Mononuclear cell (primary cell): ENCODE measurements at regions not wholly inside any gene's neighbourhood (a gene's known extent, or its start where the extent isn't known, plus 50 kb on each side); places are given as distances from the start of the nearest gene placed in this dataset.

Source experiments
- H3K27me3 ChIP-seq: 2 replicates; pipeline ENCODE4 v1.6.0; 2011; ENCODE audit warnings: low read length, control low read depth; ENCODE audit not compliant: insufficient read depth
- H3K4me1 ChIP-seq: 2 replicates; pipeline ENCODE4 v1.5.1; 2011; ENCODE audit warnings: mild to moderate bottlenecking, low read length, control low read depth; ENCODE audit not compliant: insufficient read depth
- H3K4me3 ChIP-seq: 2 replicates; pipeline ENCODE4 v1.5.1; 2011; ENCODE audit warnings: mild to moderate bottlenecking, low read length, moderate library complexity
- H3K9me3 ChIP-seq: 2 replicates; pipeline ENCODE4 v1.5.1; 2011; ENCODE audit warnings: low read depth, mild to moderate bottlenecking, control low read depth, low read length

DNA sequence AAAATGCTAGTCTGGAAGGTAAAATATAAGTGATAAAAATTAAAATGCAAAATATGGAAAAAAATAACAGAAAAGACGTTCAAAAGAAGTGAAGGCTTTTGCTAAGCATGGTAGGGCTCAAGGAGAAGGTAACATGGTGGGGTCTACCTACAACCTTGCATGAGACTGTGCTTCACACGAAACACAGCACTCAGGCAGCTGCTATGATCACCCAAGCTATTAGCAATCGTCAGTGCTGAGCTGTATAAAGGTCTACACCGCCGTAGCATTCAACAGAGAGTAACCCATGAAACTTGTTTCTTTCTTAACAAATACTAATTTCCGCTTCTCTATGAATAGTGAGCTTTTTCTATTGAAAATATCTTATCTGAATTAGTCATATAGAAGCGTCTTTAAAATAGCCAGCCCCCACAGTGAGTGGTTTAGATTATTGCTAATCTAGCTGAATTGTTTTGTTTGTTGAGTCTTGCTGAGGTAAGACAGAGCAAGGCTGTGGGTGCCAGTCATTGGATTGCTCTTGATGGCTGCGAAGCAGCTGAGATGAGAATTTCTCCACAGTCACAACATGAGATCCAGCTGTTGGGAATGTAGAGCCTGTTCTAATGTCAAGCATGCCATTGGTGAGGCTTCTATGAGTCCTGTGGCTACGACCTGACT lies 230.0 kb downstream of the KLF13 start:
- no peak overlapping the region for H3K4me3 ChIP-seq
- no peaks in the 10 kb centered on the region for H3K9me3 ChIP-seq
- H3K27me3 ChIP-seq = no peaks in the 10 kb centered on the region
- no peaks in the 10 kb centered on the region for H3K4me1 ChIP-seq

- Histone ChIP-seq H3K9me3 (no peaks in the 10 kb centered on the region), H3K4me1 (no peaks in the 10 kb centered on the region), H3K4me3 (no peak overlapping the region), H3K27me3 (no peaks in the 10 kb centered on the region)
These were observed 231.3 kb downstream of the KLF13 start for GRCh38 chr15:31557899-31558298.

DNA sequence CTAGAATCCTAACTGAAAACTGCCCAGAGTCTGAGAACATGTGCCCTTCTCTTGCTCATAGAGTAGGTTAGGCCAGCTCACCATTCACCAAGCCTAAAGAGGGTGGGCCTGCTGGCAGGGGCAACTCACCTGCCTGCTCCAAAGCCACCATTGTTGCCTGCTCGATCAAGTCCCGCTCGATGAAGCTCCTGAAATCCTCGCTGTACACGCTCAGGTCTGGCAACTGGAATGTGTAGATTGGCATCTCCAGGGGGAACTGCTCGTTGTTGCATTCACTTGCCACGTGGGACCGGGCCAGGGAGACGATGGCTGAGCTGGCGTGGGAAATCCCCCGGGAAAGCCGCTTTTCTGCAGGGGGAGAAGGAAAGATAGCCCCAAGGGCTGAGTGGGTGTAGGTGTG lies 232.2 kb downstream of the KLF13 start:
- Histone ChIP-seq H3K27me3 (no peaks in the 10 kb centered on the region), H3K4me3 (no peak overlapping the region), H3K4me1 (no peaks in the 10 kb centered on the region), H3K9me3 (no peaks in the 10 kb centered on the region)

- no peak overlapping the region for H3K4me3 ChIP-seq
- H3K27me3 ChIP-seq = no peaks in the 10 kb centered on the region
- no peaks in the 10 kb centered on the region for H3K9me3 ChIP-seq
- no peaks in the 10 kb centered on the region for H3K4me1 ChIP-seq
These were observed 233.2 kb downstream of the KLF13 start for GRCh38 chr15:31559786-31560185.

DNA sequence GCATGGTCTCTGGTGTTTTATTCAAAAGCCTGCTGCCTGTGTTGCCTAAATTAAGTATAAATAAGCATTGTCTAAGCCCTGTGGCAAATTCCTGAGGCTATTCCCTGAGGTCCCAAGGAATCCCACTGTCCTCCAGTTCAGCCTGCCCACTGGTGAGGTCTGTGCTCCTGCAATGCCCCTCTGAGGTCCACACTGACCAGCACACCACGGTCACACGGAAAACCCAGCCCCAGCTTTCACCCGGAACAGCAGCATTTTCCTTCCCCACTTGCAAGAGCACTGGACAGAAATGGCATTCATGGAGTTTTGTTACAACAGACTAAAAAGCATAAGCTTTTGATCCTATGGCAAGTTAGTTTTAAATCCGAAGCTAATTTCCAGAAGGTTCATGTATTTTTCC lies 234.0 kb downstream of the KLF13 start:
- Histone ChIP-seq H3K4me1 (no peaks in the 10 kb centered on the region), H3K27me3 (no peaks in the 10 kb centered on the region), H3K9me3 (no peaks in the 10 kb centered on the region), H3K4me3 (no peak overlapping the region)

- no peaks in the 10 kb centered on the region for H3K4me1 ChIP-seq
- no peak overlapping the region for H3K4me3 ChIP-seq
- no peaks in the 10 kb centered on the region for H3K27me3 ChIP-seq
- H3K9me3 ChIP-seq = no peaks in the 10 kb centered on the region
These were observed 234.5 kb downstream of the KLF13 start for GRCh38 chr15:31561156-31561555.

DNA sequence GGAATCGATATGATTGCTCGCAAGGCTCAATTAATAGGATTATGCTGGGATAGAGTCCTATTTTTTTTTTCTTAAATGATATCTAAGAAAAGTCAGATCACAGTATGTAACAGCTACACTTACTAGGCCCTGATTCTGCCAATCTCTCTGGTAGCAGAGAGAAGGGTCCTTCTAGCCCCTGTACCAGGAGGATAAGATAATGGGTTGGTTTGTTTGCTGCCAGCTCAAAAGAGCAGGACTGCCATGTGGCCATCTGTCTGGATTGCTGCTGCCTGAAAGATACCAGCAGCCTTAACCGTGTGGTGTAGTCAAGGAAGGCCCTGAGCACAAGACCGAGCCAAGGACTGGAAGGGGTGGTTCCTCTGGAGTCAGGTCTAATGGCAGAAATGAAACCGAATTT lies 236.4 kb downstream of the KLF13 start:
- Histone ChIP-seq H3K4me3 (no peak overlapping the region), H3K4me1 (no peaks in the 10 kb centered on the region), H3K27me3 (no peaks in the 10 kb centered on the region), H3K9me3 (no peaks in the 10 kb centered on the region)

DNA sequence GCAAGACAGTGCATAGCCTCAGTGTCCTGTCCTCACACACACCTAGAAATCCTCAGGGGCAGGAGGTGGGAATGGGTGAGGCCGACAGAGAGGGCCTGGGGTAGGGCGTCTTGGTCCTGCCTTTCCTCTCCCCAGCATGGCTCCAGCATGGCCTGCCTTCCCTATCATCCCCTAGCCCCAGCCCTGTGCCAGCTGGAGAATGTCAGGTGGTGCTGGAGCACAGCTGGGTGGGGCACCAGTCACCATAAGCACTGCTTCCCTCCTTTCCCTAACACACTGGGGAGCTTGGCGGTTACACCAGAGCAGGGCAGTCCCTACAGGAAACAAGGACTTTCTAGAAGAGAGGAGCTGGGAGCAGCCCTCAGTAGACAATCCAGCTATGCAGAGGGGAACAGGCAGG lies 236.8 kb downstream of the KLF13 start:
- Histone ChIP-seq H3K27me3 (no peaks in the 10 kb centered on the region), H3K4me1 (no peaks in the 10 kb centered on the region)

DNA sequence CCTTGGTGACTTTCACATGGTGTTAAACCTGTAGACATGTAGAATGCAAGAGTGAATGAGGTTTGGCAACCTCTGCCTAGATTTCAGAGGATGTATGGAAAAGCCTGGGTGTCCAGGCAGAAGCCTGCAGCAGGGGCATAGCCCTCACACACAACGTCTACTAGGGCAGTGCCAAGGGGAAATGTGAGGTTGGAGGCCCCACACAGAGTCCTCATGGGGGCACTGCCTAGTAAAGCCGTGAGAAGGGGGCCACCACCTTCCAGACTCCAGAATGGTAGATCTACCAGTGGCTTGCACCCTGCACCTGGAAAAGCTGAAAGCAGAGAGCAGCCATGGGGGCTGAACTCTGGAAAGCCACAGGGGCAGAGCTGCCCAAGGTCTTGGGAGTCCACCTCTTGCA lies 241.2 kb downstream of the KLF13 start:
- H3K9me3 ChIP-seq = no peaks in the 10 kb centered on the region
- H3K4me1 ChIP-seq = no peaks in the 10 kb centered on the region
- no peak overlapping the region for H3K4me3 ChIP-seq
- no peaks in the 10 kb centered on the region for H3K27me3 ChIP-seq

More for the DNA sequence above, 236.8 kb downstream of the KLF13 start:
- Histone ChIP-seq H3K4me3 (no peak overlapping the region), H3K9me3 (no peaks in the 10 kb centered on the region)

GRCh38 chr15:31569836-31570235 lies 243.2 kb downstream of the KLF13 start:
- no peaks in the 10 kb centered on the region for H3K9me3 ChIP-seq
- H3K4me1 ChIP-seq = no peaks in the 10 kb centered on the region

GRCh38 chr15:31570591-31570990 lies 244.0 kb downstream of the KLF13 start:
- Histone ChIP-seq H3K4me1 (no peaks in the 10 kb centered on the region), H3K9me3 (no peaks in the 10 kb centered on the region), H3K4me3 (no peak overlapping the region), H3K27me3 (peaks cover 2% of the 10 kb centered on the region)

More at GRCh38 chr15:31569836-31570235, 243.2 kb downstream of the KLF13 start:
- Histone ChIP-seq H3K4me3 (no peak overlapping the region), H3K27me3 (peaks cover 2% of the 10 kb centered on the region)

- Histone ChIP-seq H3K4me1 (no peaks in the 10 kb centered on the region), H3K27me3 (peaks cover 2% of the 10 kb centered on the region), H3K9me3 (no peaks in the 10 kb centered on the region), H3K4me3 (no peak overlapping the region)
These were observed 245.0 kb downstream of the KLF13 start for GRCh38 chr15:31571676-31572075.

DNA sequence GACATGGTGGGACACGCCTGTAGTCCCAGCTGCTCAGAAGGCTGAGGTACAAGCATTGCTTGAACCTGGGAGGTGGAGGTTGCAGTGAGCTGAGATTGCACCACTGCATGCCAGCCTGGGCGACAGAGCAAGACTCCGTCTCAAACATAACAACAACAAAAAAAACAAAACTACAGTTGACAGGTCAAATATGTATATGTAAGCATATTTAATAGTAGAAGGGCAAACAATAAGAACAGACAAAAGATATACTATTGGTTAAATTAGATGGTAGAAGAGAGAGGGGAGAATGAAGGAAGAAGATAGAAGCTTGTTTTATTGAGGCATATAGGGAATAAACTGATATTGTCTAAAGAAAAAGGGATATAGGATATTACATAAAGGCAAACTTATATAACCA lies 247.1 kb downstream of the KLF13 start:
- no peak overlapping the region for H3K4me3 ChIP-seq
- H3K4me1 ChIP-seq = no peaks in the 10 kb centered on the region
- H3K9me3 ChIP-seq = no peaks in the 10 kb centered on the region
- peaks cover 2% of the 10 kb centered on the region for H3K27me3 ChIP-seq

- Histone ChIP-seq H3K4me3 (no peak overlapping the region), H3K4me1 (no peaks in the 10 kb centered on the region)
These were observed 248.1 kb downstream of the KLF13 start for GRCh38 chr15:31574766-31575165.

GRCh38 chr15:31577108-31577507 lies 250.5 kb downstream of the KLF13 start:
- Histone ChIP-seq H3K9me3 (no peaks in the 10 kb centered on the region), H3K4me3 (no peak overlapping the region)

More at GRCh38 chr15:31574766-31575165, 248.1 kb downstream of the KLF13 start:
- peaks cover 2% of the 10 kb centered on the region for H3K27me3 ChIP-seq
- no peaks in the 10 kb centered on the region for H3K9me3 ChIP-seq

DNA sequence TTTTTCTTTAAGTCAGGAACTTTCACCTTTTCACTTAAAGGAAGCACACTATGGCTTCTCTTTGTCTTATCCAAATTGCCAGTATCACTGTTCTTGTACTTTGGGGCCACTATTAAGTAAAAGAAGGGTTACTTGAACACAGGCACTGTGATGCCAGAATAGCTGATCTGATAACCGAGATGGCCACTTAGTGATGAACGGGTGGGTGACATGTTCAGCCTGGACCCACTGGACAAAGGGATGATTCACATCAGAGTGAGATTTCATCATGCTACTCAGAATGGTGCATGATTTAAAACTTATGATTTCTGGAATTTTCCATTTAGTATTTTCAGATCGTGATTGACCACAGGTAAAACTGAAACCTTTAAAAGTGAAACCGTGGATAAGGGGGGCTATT lies 252.6 kb downstream of the KLF13 start:
- H3K27me3 ChIP-seq = peaks cover 2% of the 10 kb centered on the region
- H3K4me3 ChIP-seq = no peak overlapping the region
- no peaks in the 10 kb centered on the region for H3K9me3 ChIP-seq
- no peaks in the 10 kb centered on the region for H3K4me1 ChIP-seq

More at GRCh38 chr15:31577108-31577507, 250.5 kb downstream of the KLF13 start:
- no peaks in the 10 kb centered on the region for H3K4me1 ChIP-seq
- H3K27me3 ChIP-seq = peaks cover 2% of the 10 kb centered on the region
